ENCODE measurements at regions not wholly inside any gene's neighbourhood (a gene's known extent, or its start where the extent isn't known, plus 50 kb on each side); places are given as distances from the start of the nearest gene placed in this dataset.

- TF ChIP-seq, protein P1, sequence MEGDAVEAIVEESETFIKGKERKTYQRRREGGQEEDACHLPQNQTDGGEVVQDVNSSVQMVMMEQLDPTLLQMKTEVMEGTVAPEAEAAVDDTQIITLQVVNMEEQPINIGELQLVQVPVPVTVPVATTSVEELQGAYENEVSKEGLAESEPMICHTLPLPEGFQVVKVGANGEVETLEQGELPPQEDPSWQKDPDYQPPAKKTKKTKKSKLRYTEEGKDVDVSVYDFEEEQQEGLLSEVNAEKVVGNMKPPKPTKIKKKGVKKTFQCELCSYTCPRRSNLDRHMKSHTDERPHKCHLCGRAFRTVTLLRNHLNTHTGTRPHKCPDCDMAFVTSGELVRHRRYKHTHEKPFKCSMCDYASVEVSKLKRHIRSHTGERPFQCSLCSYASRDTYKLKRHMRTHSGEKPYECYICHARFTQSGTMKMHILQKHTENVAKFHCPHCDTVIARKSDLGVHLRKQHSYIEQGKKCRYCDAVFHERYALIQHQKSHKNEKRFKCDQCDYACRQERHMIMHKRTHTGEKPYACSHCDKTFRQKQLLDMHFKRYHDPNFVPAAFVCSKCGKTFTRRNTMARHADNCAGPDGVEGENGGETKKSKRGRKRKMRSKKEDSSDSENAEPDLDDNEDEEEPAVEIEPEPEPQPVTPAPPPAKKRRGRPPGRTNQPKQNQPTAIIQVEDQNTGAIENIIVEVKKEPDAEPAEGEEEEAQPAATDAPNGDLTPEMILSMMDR (IDR thresholded peaks at IDR 0.05), result no peak
- no peak for TF ChIP-seq POLR2A (IDR thresholded peaks at IDR 0.05; ENCODE audit: low read length)
- TF ChIP-seq, protein P2, sequence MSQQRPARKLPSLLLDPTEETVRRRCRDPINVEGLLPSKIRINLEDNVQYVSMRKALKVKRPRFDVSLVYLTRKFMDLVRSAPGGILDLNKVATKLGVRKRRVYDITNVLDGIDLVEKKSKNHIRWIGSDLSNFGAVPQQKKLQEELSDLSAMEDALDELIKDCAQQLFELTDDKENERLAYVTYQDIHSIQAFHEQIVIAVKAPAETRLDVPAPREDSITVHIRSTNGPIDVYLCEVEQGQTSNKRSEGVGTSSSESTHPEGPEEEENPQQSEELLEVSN (IDR thresholded peaks at IDR 0.05; ENCODE audit: borderline replicate concordance, low read depth), result no peak
- TF ChIP-seq CBX2 (IDR thresholded peaks at IDR 0.05; ENCODE audit: borderline replicate concordance, low read depth), result no peak
- TF ChIP-seq ZNF302 (CRISPR knock-in tag; IDR thresholded peaks at IDR 0.05), result no peak
Observed at GRCh38 chr7:25295387-25295786, 67.1 kb upstream of the NPVF start.

Data from A549 (cell line).